ENCODE measurements at regions not wholly inside any gene's neighbourhood (a gene's known extent, or its start where the extent isn't known, plus 50 kb on each side); places are given as distances from the start of the nearest gene placed in this dataset.
"Not testable (repeated sequence)": the region's sequence is repeated elsewhere in the genome, so short reads cannot be mapped to it uniquely, and the experiment has no call there.

DNA sequence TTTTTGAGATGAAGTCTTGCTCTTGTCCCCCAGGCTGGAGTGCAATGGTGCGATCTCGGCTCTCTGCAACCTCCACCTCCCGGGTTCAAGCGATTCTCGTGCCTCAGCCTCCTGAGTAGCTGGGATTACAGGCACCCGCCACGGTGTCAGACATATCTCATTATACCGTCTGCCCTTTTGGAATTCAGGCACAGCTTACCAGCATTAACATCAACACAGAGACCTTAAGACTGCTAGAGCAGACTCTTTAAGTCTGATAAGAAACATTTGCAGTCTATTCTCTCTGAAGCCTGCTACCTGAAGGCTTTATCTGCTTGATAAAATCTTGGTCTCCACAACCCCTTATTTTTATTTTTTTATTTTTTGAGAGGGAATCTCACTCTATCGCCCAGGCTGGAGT is 78.7 kb downstream of the SOWAHC start:
- TF ChIP-seq, protein P1, sequence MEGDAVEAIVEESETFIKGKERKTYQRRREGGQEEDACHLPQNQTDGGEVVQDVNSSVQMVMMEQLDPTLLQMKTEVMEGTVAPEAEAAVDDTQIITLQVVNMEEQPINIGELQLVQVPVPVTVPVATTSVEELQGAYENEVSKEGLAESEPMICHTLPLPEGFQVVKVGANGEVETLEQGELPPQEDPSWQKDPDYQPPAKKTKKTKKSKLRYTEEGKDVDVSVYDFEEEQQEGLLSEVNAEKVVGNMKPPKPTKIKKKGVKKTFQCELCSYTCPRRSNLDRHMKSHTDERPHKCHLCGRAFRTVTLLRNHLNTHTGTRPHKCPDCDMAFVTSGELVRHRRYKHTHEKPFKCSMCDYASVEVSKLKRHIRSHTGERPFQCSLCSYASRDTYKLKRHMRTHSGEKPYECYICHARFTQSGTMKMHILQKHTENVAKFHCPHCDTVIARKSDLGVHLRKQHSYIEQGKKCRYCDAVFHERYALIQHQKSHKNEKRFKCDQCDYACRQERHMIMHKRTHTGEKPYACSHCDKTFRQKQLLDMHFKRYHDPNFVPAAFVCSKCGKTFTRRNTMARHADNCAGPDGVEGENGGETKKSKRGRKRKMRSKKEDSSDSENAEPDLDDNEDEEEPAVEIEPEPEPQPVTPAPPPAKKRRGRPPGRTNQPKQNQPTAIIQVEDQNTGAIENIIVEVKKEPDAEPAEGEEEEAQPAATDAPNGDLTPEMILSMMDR (IDR thresholded peaks at IDR 0.05), result not testable (repeated sequence)
- not testable (repeated sequence) for TF ChIP-seq POLR2A (IDR thresholded peaks at IDR 0.05)

Measured in prostate gland (tissue), 2 donors.